Ovary (tissue), 7 donors: ENCODE measurements at regions not wholly inside any gene's neighbourhood (a gene's known extent, or its start where the extent isn't known, plus 50 kb on each side); places are given as distances from the start of the nearest gene placed in this dataset.

ENCODE experiments used
- DNase-seq, 5 donors: peaks; one replicate each; pipeline ENCODE4 v3.0.0-alpha.2; 2019 to 2020
- H3K27ac ChIP-seq, 2 donors: fragments of 200-600 bp; one replicate each; pipeline versions ENCODE4 v1.5.1 to v1.8.0; 2019 to 2022
- H3K27me3 ChIP-seq: fragments of 200-600 bp; one replicate; pipeline ENCODE4 v1.8.0; 2022
- H3K36me3 ChIP-seq: fragments of 200-600 bp; sonication (generic); one replicate; pipeline ENCODE4 v1.5.1; 2019
- H3K4me1 ChIP-seq: one replicate; pipeline ENCODE4 v1.8.1; 2013; ENCODE audit warnings: mild to moderate bottlenecking, moderate library complexity; ENCODE audit not compliant: insufficient read depth
- H3K4me3 ChIP-seq: fragments of 200-600 bp; sonication (generic); one replicate; pipeline ENCODE4 v1.5.1; 2017
- H3K9me3 ChIP-seq, 2 donors: fragments of 200-600 bp in 1 of 2; sonication (generic) in 1 of 2; one replicate each; pipeline versions ENCODE4 v1.5.1 to v1.8.1; 2013 to 2019; ENCODE audit warnings: mild to moderate bottlenecking in 1 of 2, moderate library complexity in 1 of 2
- EP300 ChIP-seq: sonication (generic); formaldehyde crosslinking; IDR thresholded peaks from one replicate; pipeline ENCODE4 v1.6.1; 2017; ENCODE audit warnings: antibody characterized with exemption
- POLR2A ChIP-seq: fragments of 450-650 bp; IDR thresholded peaks from one replicate; pipeline ENCODE4 v1.6.1; 2017; ENCODE audit warnings: antibody characterized with exemption, mild to moderate bottlenecking, moderate library complexity
- WGBS, 3 donors: extraction: QIAGEN DNeasy Blood & Tissue Kit in 1 of 3; methylation state at CpG; one replicate each; pipeline versions ENCODE4 v1.1.5 to v1.1.7; 2013 to 2017; 5-methylcytosine and 5-hydroxymethylcytosine counted together
- intact Hi-C, 4 donors: fragments of 100-400 bp; cut with DNase I; formaldehyde crosslinking; loops; one replicate each; pipeline versions ENCODE4 v1.11.0 to v1.15.1; 2022 to 2023
- TF ChIP-seq, protein P1 (sequence below), 3 donors: fragments of 450-650 bp in 2 of 3; fragments of 200-600 bp in 1 of 3; IDR thresholded peaks; one replicate each; pipeline versions ENCODE4 v1.5.1 to v1.8.0; 2016 to 2022; ENCODE audit warnings: antibody characterized with exemption in 3 of 3, mild to moderate bottlenecking in 1 of 3
- donor health status: DM: no; HTN: no; CAD: no; lungs with moderate emphysema.
- donor health status: DM: no; HTN: no; CAD: no.
- donor health status: Bipolar disorder and iron deficiency.
- donor health status: DM: no; HTN: no; CAD: no.
- donor health status: DM: yes; HTN: yes; CAD: no.

- WGBS, 3 donors: 73 to 81% (median 74%) methylated on average over 6 of the region's 6 CpGs
- H3K4me3 ChIP-seq: no peak overlapping the region
- DNase-seq: no peak
- no peaks in the 10 kb centered on the region for H3K9me3 ChIP-seq
- H3K27me3 ChIP-seq: no peaks in the 10 kb centered on the region
- TF ChIP-seq POLR2A (no peak), EP300 (no peak)
- TF ChIP-seq, protein P1, sequence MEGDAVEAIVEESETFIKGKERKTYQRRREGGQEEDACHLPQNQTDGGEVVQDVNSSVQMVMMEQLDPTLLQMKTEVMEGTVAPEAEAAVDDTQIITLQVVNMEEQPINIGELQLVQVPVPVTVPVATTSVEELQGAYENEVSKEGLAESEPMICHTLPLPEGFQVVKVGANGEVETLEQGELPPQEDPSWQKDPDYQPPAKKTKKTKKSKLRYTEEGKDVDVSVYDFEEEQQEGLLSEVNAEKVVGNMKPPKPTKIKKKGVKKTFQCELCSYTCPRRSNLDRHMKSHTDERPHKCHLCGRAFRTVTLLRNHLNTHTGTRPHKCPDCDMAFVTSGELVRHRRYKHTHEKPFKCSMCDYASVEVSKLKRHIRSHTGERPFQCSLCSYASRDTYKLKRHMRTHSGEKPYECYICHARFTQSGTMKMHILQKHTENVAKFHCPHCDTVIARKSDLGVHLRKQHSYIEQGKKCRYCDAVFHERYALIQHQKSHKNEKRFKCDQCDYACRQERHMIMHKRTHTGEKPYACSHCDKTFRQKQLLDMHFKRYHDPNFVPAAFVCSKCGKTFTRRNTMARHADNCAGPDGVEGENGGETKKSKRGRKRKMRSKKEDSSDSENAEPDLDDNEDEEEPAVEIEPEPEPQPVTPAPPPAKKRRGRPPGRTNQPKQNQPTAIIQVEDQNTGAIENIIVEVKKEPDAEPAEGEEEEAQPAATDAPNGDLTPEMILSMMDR (IDR thresholded peaks at IDR 0.05): no peak
- H3K36me3 ChIP-seq: no peaks in the 10 kb centered on the region
- H3K4me1 ChIP-seq: no peaks in the 10 kb centered on the region
- H3K27ac ChIP-seq: no peak overlapping the region
- intact Hi-C loops: no loop called here
Measured at GRCh38 chr1:5478156-5478695, 514.0 kb downstream of the NPHP4 start.

- H3K4me1 ChIP-seq: no peaks in the 10 kb centered on the region
- H3K9me3 ChIP-seq: no peaks in the 10 kb centered on the region
- H3K36me3 ChIP-seq: no peaks in the 10 kb centered on the region
- no peak overlapping the region for H3K27ac ChIP-seq
- intact Hi-C loops: no loop called here
- DNase-seq: no peak
- 46 to 58% (median 48%) methylated on average over 11 of the region's 11 CpGs for WGBS, 3 donors
- H3K27me3 ChIP-seq: no peaks in the 10 kb centered on the region
- H3K4me3 ChIP-seq: no peak overlapping the region
- TF ChIP-seq EP300: no peak
- TF ChIP-seq POLR2A: no peak
- TF ChIP-seq, protein P1 (IDR thresholded peaks at IDR 0.05): no peak
Measured at GRCh38 chr1:5477716-5478115, 514.5 kb downstream of the NPHP4 start.

DNA sequence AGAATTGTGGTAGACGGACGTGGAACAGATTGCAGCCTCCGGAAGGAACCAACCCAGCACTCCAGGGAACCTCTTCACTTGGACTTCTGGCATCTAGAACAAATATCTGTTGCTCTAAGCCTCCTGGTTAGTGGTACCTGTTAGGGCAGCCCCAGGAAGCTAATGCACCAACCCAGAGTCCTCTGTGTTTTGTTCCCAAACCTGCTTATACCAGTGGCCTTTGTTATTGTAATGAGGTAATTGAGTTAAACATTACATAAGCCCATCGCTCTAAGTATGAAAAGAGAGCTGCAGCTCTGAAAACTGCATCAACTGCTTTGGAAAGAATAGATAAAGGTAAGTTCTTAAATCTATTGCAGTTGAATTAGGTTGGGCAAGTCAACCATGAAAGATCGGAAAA is 516.7 kb downstream of the NPHP4 start:
- Histone ChIP-seq H3K27me3 (no peaks in the 10 kb centered on the region), H3K4me3 (no peak overlapping the region), H3K9me3 (no peaks in the 10 kb centered on the region), H3K4me1 (no peaks in the 10 kb centered on the region), H3K27ac (no peak overlapping the region), H3K36me3 (no peaks in the 10 kb centered on the region)
- TF ChIP-seq EP300: no peak
- TF ChIP-seq, protein P1 (IDR thresholded peaks at IDR 0.05): no peak
- no peak for TF ChIP-seq POLR2A
- DNase-seq: no peak
- intact Hi-C loops: no loop called here
- 62 to 87% (median 77%) methylated on average over 5 of the region's 5 CpGs for WGBS, 3 donors

DNA sequence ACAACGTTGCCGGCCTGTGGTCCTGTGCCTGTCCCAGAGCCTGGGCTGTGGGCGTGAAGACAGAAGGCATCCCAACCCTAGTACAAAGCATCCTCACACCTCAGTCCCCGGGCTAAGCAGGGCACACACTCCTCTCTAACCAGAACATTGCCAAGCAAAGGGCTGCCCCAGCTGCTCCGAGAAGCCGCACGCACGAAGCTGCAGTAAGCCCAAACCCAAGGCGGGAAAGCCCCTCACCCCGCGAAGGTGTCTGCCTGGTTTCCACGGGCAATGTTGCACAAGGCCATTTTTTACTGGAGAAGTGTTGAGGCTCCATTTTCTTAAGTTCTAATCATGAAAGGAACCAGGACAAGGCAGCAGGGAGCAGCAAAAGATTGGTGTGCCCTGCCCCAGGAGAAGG is 519.0 kb downstream of the NPHP4 start:
- TF ChIP-seq, protein P1 (IDR thresholded peaks at IDR 0.05): no peak
- TF ChIP-seq POLR2A (no peak), EP300 (no peak)
- Histone ChIP-seq H3K9me3 (no peaks in the 10 kb centered on the region), H3K27ac (no peak overlapping the region), H3K4me1 (no peaks in the 10 kb centered on the region), H3K4me3 (no peak overlapping the region), H3K27me3 (no peaks in the 10 kb centered on the region), H3K36me3 (no peaks in the 10 kb centered on the region)
- 81 to 90% (median 84%) methylated on average over 12 of the region's 12 CpGs for WGBS, 3 donors
- intact Hi-C loops: no loop called here
- DNase-seq: no peak
